ENCODE measurements at regions not wholly inside any gene's neighbourhood (a gene's known extent, or its start where the extent isn't known, plus 50 kb on each side); places are given as distances from the start of the nearest gene placed in this dataset.

- H3K9me3 ChIP-seq = no peaks in the 10 kb centered on the region
- no peak overlapping the region for H3K4me3 ChIP-seq
- intact Hi-C loops (cut with DNase I; ENCODE audit: low total_unique reads) = no loop called here
- peak overlapping the region in 2 of 4 donors; percentile 15 to 44 for H3K27ac ChIP-seq
- no peak for DNase-seq
- H3K36me3 ChIP-seq = no peaks in the 10 kb centered on the region
- H3K27me3 ChIP-seq = no peaks in the 10 kb centered on the region
- in situ Hi-C loops (cut with MboI; ENCODE audit: low pct_ligation_motif_present in 1 of 4, low pct_unique_long_range_greater_than_20kb in 1 of 4, low sequenced_read_pairs in 3 of 4) = no loop called here
- TF ChIP-seq EP300 (IDR thresholded peaks at IDR 0.05; ENCODE audit: low read depth) (no peak), POLR2AphosphoS5 (IDR thresholded peaks at IDR 0.05) (no peak), POLR2A (IDR thresholded peaks at IDR 0.05) (no peak), CTCF (IDR thresholded peaks at IDR 0.05) (no peak)
- WGBS, 2 donors (ENCODE audit: low coverage in 1 of 2) = 47 to 58% methylated on average over 5 of the region's 5 CpGs
- peaks cover 0 to 15% (median 0%) of the 10 kb centered on the region in 4 donors for H3K4me1 ChIP-seq
Measured at GRCh38 chr3:159897331-159898075, 91.1 kb upstream of the IL12A start.

GRCh38 chr3:159898147-159898546 lies 90.5 kb upstream of the IL12A start:
- in situ Hi-C loops (cut with MboI; ENCODE audit: low pct_ligation_motif_present in 1 of 4, low pct_unique_long_range_greater_than_20kb in 1 of 4, low sequenced_read_pairs in 3 of 4) = no loop called here
- Histone ChIP-seq H3K27ac (peak overlapping the region in 1 of 4 donors; percentile 44), H3K4me1 (peaks cover 0 to 13% (median 0%) of the 10 kb centered on the region in 4 donors), H3K27me3 (no peaks in the 10 kb centered on the region), H3K9me3 (no peaks in the 10 kb centered on the region), H3K36me3 (no peaks in the 10 kb centered on the region), H3K4me3 (no peak overlapping the region)
- TF ChIP-seq CTCF (IDR thresholded peaks at IDR 0.05) (no peak), POLR2A (IDR thresholded peaks at IDR 0.05) (no peak), EP300 (IDR thresholded peaks at IDR 0.05; ENCODE audit: low read depth) (no peak), POLR2AphosphoS5 (IDR thresholded peaks at IDR 0.05) (no peak)
- 78% methylated on average over 2 of the region's 2 CpGs; no CpG with 5 or more reads in 1 of the 2 donors for WGBS, 2 donors (ENCODE audit: low coverage in 1 of 2)
- no peak for DNase-seq
- intact Hi-C loops (cut with DNase I; ENCODE audit: low total_unique reads) = no loop called here

- intact Hi-C loops (cut with DNase I; ENCODE audit: low total_unique reads) = no loop called here
- H3K27ac ChIP-seq = no peak overlapping the region
Measured at GRCh38 chr3:159899166-159899565, 89.5 kb upstream of the IL12A start.

More at GRCh38 chr3:159899166-159899565, 89.5 kb upstream of the IL12A start:
- H3K4me3 ChIP-seq = no peak overlapping the region
- H3K27me3 ChIP-seq = no peaks in the 10 kb centered on the region
- no peaks in the 10 kb centered on the region for H3K9me3 ChIP-seq
- TF ChIP-seq CTCF (IDR thresholded peaks at IDR 0.05) = no peak
- H3K4me1 ChIP-seq = peaks cover 0 to 13% (median 0%) of the 10 kb centered on the region in 4 donors
- no peak for DNase-seq
- H3K36me3 ChIP-seq = no peaks in the 10 kb centered on the region
- in situ Hi-C loops (cut with MboI; ENCODE audit: low pct_ligation_motif_present in 1 of 4, low pct_unique_long_range_greater_than_20kb in 1 of 4, low sequenced_read_pairs in 3 of 4) = no loop called here
- 89 to 100% methylated on average over 1 of the region's 1 CpG for WGBS, 2 donors (ENCODE audit: low coverage in 1 of 2)
